Activated naive CD8-positive, alpha-beta T cell treated with anti-CD3 and anti-CD28 coated beads, Interleukin-2, amount 10 ng/mL, durations not matched to agents 7 days and 5 days (primary cell): ENCODE measurements at regions not wholly inside any gene's neighbourhood (a gene's known extent, or its start where the extent isn't known, plus 50 kb on each side); places are given as distances from the start of the nearest gene placed in this dataset.

Source experiments
- ATAC-seq: fragments of 150-1000 bp; cut with Tn5 transposase; one replicate; pipeline ENCODE4 v1.10.0; 2021; ENCODE audit warnings: low read depth, moderate library complexity
- POLR2A ChIA-PET: fragments of 350-600 bp; sonication (Branson Sonifier 250); formaldehyde crosslinking; loops from one replicate; lab custom pipeline; 2021; ENCODE audit warnings: antibody characterized with exemption; lab: Charles Lee
- DNase-seq: peaks from one replicate; pipeline ENCODE4 v3.0.0; 2021
- H3K27ac Mint-ChIP-seq: one replicate; pipeline ENCODE4 v1.8.0; 2022; ENCODE audit warnings: mild to moderate bottlenecking, mixed read lengths
- H3K27me3 Mint-ChIP-seq: one replicate; pipeline ENCODE4 v1.8.0; 2022; ENCODE audit warnings: mild to moderate bottlenecking, moderate library complexity, mixed read lengths
- H3K36me3 Mint-ChIP-seq: one replicate; pipeline ENCODE4 v1.8.0; 2021; ENCODE audit warnings: mild to moderate bottlenecking, mixed read lengths
- H3K4me1 Mint-ChIP-seq: one replicate; pipeline ENCODE4 v1.8.0; 2021; ENCODE audit warnings: mixed read lengths
- H3K4me3 Mint-ChIP-seq: one replicate; pipeline ENCODE4 v1.8.0; 2022; ENCODE audit warnings: mild to moderate bottlenecking, moderate library complexity, mixed read lengths
- H3K9me3 Mint-ChIP-seq: one replicate; pipeline ENCODE4 v1.8.0; 2021; ENCODE audit warnings: mixed read lengths

DNA sequence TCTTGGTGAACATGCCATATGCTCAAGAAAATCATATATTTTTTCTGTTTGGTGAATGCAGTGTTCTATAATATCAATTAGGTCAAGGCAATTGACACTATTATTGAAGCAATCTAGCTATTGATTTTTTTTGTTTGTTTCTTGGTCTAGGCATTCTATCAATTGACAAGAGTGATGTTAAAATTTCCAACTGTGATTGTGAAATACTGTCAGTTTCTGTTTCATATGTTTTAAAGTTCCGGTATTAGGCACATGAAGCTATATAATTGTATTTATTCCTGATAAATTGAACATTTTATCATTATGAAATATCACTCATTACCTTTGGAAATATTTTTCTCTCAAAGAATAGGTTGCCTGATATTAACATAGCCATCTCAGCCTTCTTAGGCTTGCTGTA is 653.4 kb downstream of the HDGFL1 start:
- no peak overlapping the region for H3K27ac Mint-ChIP-seq
- no peak overlapping the region for H3K4me3 Mint-ChIP-seq
- ATAC-seq (no peak), DNase-seq (no peak)
- no peaks in the 10 kb centered on the region for H3K36me3 Mint-ChIP-seq
- H3K27me3 Mint-ChIP-seq: no peaks in the 10 kb centered on the region
- H3K9me3 Mint-ChIP-seq: peaks cover 8% of the 10 kb centered on the region
- POLR2A ChIA-PET: no interaction called here
- H3K4me1 Mint-ChIP-seq: no peaks in the 10 kb centered on the region

DNA sequence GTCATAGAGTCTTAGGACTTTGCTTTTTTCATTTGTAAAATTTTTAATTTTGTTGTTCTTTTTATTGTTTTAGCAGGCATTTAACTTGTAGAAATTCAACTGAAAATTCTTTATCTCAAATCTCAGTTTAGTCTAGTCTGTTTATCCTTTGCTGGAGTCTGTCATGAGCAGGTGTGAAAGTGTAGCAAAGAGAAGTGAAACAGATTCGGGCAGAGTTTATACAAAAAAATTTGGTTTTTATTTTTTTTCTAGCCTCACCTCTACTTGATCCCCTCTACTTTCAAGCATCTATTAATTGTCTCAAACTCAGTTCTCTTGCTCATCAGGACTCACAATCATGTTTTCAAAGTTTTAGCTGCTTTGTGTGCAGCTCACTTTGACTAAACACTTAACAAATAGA is 655.2 kb downstream of the HDGFL1 start:
- ATAC-seq (no peak), DNase-seq (no peak)
- Mint-ChIP-seq H3K4me1 (no peaks in the 10 kb centered on the region), H3K27ac (no peak overlapping the region), H3K9me3 (peaks cover 11% of the 10 kb centered on the region), H3K27me3 (no peaks in the 10 kb centered on the region), H3K36me3 (no peaks in the 10 kb centered on the region), H3K4me3 (no peak overlapping the region)
- POLR2A ChIA-PET: no interaction called here

DNA sequence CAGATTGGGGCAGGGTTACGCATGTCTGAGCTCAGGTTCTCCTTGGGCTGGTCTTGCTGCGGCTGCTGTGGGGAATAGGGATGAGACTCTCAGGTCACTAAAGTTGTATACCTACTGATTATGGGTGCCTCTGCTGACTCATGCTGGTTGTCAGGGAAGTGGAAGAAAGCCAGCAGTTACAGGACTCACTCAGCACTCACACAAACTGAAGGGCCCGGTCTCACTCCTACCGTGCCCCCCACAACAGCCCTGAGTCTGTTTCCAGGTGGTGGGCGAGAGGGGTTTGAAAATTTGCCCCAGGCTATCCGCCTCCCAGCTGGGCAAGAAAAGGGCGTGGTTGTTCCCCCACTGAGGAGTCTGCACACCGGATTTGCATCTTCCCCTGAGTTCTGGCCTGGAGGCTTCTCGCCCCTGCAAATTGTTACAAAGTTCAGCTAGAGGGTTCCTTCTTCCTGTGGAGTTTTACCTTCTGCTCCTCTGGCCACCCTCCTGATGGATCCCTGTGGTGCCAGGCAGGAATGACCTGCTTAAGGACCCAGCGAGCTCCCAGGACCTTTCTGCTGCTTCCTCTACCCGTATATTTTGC is 659.2 kb downstream of the HDGFL1 start:
- no peaks in the 10 kb centered on the region for H3K27me3 Mint-ChIP-seq
- ATAC-seq: no peak
- H3K9me3 Mint-ChIP-seq: peaks cover 12% of the 10 kb centered on the region
- H3K4me3 Mint-ChIP-seq: no peak overlapping the region
- H3K27ac Mint-ChIP-seq: no peak overlapping the region
- DNase-seq: no peak
- H3K4me1 Mint-ChIP-seq: no peaks in the 10 kb centered on the region
- H3K36me3 Mint-ChIP-seq: no peaks in the 10 kb centered on the region
- POLR2A ChIA-PET: no interaction called here

DNA sequence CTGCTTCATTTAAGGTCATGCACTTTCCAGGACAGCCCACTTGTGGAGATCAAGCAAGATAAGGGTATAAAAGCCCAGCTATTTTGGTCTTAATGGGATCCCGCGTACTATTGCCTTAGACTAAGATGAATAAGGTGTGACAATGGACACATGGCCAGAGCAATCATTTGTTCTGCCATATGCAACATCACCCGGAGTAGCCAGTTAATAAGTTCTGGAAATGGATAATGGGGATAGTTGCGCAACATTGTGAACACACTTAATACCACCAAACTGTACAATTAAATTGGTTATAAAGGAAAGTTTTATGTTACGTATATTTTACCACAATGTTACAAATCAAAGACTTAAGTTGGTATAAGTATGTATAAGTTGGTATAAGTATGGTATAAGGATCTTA is 674.5 kb downstream of the HDGFL1 start:
- Mint-ChIP-seq H3K9me3 (peaks cover 6% of the 10 kb centered on the region), H3K4me1 (no peaks in the 10 kb centered on the region)

DNA sequence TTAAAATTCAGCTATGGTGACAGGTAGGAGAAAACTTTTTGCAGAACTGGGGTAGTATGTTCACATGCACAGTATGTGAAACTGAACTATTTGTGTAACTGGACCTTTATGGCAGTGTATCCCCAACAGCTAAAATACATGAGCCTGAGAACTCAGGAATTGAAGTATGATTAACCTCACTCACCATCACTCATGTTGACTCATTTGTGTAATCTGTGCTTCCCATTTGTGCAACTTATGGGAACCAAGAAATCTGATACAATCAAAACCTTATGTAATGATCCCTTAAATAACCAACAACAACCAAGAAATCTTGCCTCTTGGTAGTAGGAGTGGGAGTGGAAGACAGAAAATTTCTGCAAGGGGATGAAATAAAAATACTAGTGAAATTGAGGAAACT is 674.9 kb downstream of the HDGFL1 start:
- Mint-ChIP-seq H3K4me1 (no peaks in the 10 kb centered on the region), H3K9me3 (peaks cover 6% of the 10 kb centered on the region), H3K36me3 (no peaks in the 10 kb centered on the region), H3K27me3 (no peaks in the 10 kb centered on the region), H3K27ac (no peak overlapping the region), H3K4me3 (no peak overlapping the region)
- ATAC-seq: no peak
- POLR2A ChIA-PET: no interaction called here
- no peak for DNase-seq

More for the DNA sequence above, 674.5 kb downstream of the HDGFL1 start:
- Mint-ChIP-seq H3K27me3 (no peaks in the 10 kb centered on the region), H3K27ac (no peak overlapping the region), H3K36me3 (no peaks in the 10 kb centered on the region), H3K4me3 (no peak overlapping the region)
- ATAC-seq (no peak), DNase-seq (no peak)
- POLR2A ChIA-PET: no interaction called here

DNA sequence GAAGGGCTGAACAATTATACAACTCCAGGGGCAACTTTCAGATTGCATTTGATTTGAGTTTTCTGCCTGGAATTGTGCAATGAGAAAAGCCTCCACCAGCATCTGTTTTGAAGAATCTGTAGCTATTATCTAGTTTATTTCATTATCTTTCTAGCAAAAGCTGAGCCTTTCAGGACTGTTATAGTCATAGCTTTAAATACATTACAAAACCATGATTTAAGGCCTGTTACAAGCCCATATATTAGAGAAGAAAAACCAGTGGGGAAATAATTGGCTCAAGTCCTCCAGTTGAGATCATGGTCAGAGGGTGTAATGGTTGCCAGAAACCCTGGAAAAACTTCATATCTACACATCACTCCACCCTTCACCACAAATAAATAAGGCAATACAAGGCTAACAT is 676.2 kb downstream of the HDGFL1 start:
- DNase-seq (no peak), ATAC-seq (no peak)
- no peak overlapping the region for H3K4me3 Mint-ChIP-seq
- peaks cover 6% of the 10 kb centered on the region for H3K9me3 Mint-ChIP-seq
- H3K4me1 Mint-ChIP-seq: no peaks in the 10 kb centered on the region
- POLR2A ChIA-PET: no interaction called here
- H3K27me3 Mint-ChIP-seq: no peaks in the 10 kb centered on the region
- H3K36me3 Mint-ChIP-seq: no peaks in the 10 kb centered on the region
- H3K27ac Mint-ChIP-seq: no peak overlapping the region

DNA sequence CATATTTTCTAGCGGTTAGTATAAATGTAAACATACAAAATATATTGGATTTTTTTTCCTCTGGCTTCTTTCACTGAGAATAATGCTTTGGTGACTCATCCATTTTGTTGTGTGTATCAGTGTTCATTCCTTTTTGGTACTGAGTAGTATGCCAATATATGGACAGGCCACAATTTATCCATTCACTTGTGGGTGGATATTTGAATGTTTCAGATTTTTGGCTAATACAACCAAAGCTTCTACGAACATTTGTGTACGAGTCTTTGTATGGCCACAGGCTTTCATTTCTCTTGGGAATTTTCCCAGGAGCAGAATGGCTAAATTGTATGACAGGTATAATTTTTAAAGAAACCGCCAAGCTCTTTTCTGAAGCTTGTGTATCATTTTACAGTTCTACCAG is 677.5 kb downstream of the HDGFL1 start:
- no peaks in the 10 kb centered on the region for H3K36me3 Mint-ChIP-seq
- peaks cover 7% of the 10 kb centered on the region for H3K9me3 Mint-ChIP-seq
- DNase-seq (no peak), ATAC-seq (no peak)
- no peak overlapping the region for H3K27ac Mint-ChIP-seq
- H3K4me1 Mint-ChIP-seq: no peaks in the 10 kb centered on the region
- no peaks in the 10 kb centered on the region for H3K27me3 Mint-ChIP-seq
- H3K4me3 Mint-ChIP-seq: no peak overlapping the region
- POLR2A ChIA-PET: no interaction called here

DNA sequence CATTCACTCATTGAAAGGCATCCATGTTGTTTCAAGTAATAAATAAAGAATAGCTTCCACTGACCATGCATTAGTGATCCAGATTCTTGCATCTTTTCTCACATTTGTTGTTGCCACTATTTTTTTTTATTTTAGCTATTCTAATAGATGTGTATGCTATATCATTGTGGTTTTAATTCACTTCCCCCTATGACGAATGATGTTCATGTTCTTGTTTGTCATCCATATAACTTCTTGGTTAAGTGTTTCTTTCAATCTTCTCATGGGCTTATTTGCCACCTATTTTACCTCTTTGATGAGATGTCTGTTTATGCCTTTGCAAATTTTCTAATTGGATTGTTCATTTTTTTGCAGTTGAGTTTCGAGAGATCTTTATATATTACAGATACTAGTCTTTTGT is 681.2 kb downstream of the HDGFL1 start:
- no peak for ATAC-seq
- H3K36me3 Mint-ChIP-seq: no peaks in the 10 kb centered on the region
- no peak overlapping the region for H3K27ac Mint-ChIP-seq
- H3K4me1 Mint-ChIP-seq: no peaks in the 10 kb centered on the region
- H3K27me3 Mint-ChIP-seq: no peaks in the 10 kb centered on the region
- H3K9me3 Mint-ChIP-seq: peaks cover 4% of the 10 kb centered on the region
- no peak for DNase-seq
- H3K4me3 Mint-ChIP-seq: no peak overlapping the region
- POLR2A ChIA-PET: no interaction called here

DNA sequence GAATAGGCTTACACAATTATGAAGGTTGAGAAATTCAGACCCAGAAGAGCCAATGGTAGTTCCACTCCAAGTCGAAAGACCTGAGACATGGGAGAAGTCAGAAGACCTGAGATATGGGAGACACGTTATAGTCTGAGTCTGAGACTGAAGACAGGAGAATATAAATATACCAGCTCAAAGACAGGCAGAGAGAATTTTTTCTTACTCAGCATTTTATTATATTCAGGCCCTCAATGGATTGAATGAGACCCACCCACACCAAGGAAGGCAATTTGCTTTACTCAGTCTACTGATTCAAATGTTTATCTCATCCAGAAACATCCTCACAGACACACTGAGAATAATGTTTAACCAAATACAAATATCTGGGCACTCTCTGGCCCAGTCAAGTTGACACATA is 693.5 kb downstream of the HDGFL1 start:
- POLR2A ChIA-PET: no interaction called here
- no peak overlapping the region for H3K27ac Mint-ChIP-seq

DNA sequence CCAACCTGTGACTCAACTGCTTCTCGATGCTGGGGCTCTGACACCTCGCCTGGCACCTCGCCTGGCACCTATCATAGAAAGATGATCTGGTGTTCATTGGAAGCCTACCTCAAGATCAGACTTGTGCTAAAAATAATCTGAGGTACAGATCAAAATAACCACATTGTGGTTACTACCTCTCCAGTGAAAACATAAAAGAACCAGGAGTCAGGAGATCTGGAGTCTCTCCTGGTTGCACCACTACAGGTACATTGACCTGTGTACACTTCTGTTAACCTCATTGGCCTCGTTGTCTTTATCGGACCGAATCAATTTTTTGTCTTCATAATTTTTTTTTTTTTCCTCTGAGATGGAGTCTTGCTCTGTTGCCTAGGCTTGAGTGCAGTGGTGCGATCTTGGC is 695.9 kb downstream of the HDGFL1 start:
- POLR2A ChIA-PET: no interaction called here

More for the DNA sequence above, 693.5 kb downstream of the HDGFL1 start:
- H3K9me3 Mint-ChIP-seq: peaks cover 11% of the 10 kb centered on the region
- DNase-seq (no peak), ATAC-seq (no peak)
- no peaks in the 10 kb centered on the region for H3K36me3 Mint-ChIP-seq
- H3K4me3 Mint-ChIP-seq: no peak overlapping the region
- H3K4me1 Mint-ChIP-seq: no peaks in the 10 kb centered on the region
- H3K27me3 Mint-ChIP-seq: no peaks in the 10 kb centered on the region

DNA sequence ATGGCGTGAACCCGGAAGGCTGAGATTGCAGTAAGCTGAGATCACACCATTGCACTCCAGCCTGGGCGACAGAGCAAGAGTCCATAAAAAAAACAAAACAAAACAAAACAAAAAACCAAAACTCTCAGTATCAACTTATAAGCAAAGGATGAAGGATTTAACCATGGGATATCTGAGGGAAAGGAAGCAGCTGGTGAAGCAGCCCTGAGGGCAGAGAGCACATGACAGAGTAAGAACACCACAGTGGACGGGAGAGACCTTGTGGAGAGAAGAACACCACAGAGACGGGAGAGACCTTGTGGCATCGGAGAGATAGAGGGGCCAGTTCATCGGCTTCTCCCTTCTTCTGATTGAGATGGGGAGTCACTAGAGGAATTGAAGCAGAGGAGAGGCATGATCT is 697.2 kb downstream of the HDGFL1 start:
- POLR2A ChIA-PET: no interaction called here
- ATAC-seq: no peak
- no peaks in the 10 kb centered on the region for H3K36me3 Mint-ChIP-seq
- no peak overlapping the region for H3K27ac Mint-ChIP-seq
- H3K4me1 Mint-ChIP-seq: no peaks in the 10 kb centered on the region
- peaks cover 2% of the 10 kb centered on the region for H3K9me3 Mint-ChIP-seq
- no peak for DNase-seq
- no peak overlapping the region for H3K4me3 Mint-ChIP-seq
- no peaks in the 10 kb centered on the region for H3K27me3 Mint-ChIP-seq

More for the DNA sequence above, 695.9 kb downstream of the HDGFL1 start:
- H3K27me3 Mint-ChIP-seq: no peaks in the 10 kb centered on the region
- no peaks in the 10 kb centered on the region for H3K36me3 Mint-ChIP-seq
- H3K4me3 Mint-ChIP-seq: no peak overlapping the region
- no peaks in the 10 kb centered on the region for H3K4me1 Mint-ChIP-seq
- ATAC-seq: no peak
- H3K9me3 Mint-ChIP-seq: peaks cover 7% of the 10 kb centered on the region
- H3K27ac Mint-ChIP-seq: no peak overlapping the region
- no peak for DNase-seq

DNA sequence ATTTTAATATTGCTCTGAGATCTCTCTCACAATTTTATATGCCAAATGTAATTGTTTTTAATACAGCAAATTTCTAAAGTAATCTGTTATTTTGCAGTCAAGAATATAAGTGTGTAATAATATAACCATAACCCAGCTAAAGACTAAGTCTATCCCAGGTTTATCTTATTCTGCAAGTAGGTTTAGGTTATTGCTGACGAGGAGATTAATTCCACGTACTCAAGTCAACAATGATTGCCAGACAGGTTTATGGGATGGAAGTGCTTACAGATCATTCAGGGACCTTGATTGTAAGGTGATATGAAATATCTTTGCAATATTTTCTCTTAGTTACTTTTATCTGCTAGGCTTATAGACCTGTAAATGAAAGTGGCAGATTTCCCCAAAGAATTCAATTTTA is 698.3 kb downstream of the HDGFL1 start:
- no peak overlapping the region for H3K27ac Mint-ChIP-seq
- DNase-seq (no peak), ATAC-seq (no peak)
- no peaks in the 10 kb centered on the region for H3K36me3 Mint-ChIP-seq
- H3K27me3 Mint-ChIP-seq: no peaks in the 10 kb centered on the region
- H3K4me1 Mint-ChIP-seq: no peaks in the 10 kb centered on the region
- H3K9me3 Mint-ChIP-seq: no peaks in the 10 kb centered on the region
- H3K4me3 Mint-ChIP-seq: no peak overlapping the region
- POLR2A ChIA-PET: no interaction called here

DNA sequence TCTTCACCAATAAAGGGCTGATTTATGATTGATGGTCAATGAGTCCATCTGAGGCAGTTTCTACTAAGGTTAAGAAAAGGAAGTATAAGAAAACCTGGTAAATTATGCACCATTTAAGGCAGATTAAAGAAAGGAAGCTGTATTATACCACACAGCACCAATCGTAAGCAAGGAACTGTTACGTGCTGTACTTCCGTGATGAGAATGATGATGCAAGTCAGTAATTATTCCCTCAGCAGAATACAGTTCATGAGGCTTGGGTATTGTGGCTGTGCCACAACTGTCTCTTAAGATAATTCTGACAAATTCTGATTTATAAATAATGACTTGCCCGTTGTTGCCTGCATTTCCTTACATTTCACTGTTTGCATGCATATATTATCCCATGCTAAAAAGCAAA is 699.0 kb downstream of the HDGFL1 start:
- H3K27ac Mint-ChIP-seq: no peak overlapping the region
- no peak for ATAC-seq
- H3K36me3 Mint-ChIP-seq: no peaks in the 10 kb centered on the region
- no peak overlapping the region for H3K4me3 Mint-ChIP-seq
- DNase-seq: no peak
- POLR2A ChIA-PET: no interaction called here
- H3K27me3 Mint-ChIP-seq: no peaks in the 10 kb centered on the region
- H3K4me1 Mint-ChIP-seq: no peaks in the 10 kb centered on the region
- H3K9me3 Mint-ChIP-seq: no peaks in the 10 kb centered on the region

DNA sequence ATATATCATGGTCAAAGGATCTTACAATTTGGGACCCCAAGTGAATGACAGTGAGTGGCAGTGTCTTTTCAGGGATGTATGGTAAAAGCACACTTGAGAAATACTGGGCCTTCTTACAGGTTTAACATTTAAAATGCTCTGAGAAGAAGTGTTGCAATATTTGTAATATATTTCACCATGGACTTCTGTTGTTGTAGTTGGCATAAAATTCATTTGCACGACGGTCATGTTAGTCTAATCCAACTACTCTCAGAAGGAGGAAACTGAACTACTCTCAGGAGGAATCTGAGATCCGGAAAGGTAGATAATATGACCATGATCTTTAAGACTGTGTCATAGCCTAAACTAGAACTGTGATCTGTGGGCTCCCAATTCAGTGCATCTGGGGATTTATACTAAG is 700.1 kb downstream of the HDGFL1 start:
- DNase-seq: no peak
- H3K27me3 Mint-ChIP-seq: no peaks in the 10 kb centered on the region
- H3K9me3 Mint-ChIP-seq: no peaks in the 10 kb centered on the region
- ATAC-seq: no peak
- no peaks in the 10 kb centered on the region for H3K36me3 Mint-ChIP-seq
- POLR2A ChIA-PET: no interaction called here
- H3K27ac Mint-ChIP-seq: no peak overlapping the region
- H3K4me3 Mint-ChIP-seq: no peak overlapping the region
- H3K4me1 Mint-ChIP-seq: no peaks in the 10 kb centered on the region

DNA sequence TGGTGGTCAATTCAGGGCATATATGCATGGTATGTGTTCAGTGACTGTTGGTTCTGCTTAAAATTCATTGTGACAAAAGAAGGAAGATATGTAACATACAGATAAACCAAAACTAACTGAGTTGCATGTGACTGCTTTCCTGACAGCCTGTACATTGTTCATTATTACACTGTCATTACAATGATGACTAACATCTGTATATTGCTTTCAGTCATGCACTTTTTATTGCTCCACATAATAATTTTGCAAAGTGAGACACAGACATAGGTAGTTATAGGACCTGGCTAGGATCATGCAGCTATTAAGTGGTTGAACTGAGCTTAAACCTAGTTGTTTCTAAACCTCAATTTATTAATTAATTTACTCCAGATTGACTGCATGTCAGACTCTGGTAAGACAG is 703.2 kb downstream of the HDGFL1 start:
- Mint-ChIP-seq H3K4me3 (no peak overlapping the region), H3K27me3 (no peaks in the 10 kb centered on the region), H3K9me3 (no peaks in the 10 kb centered on the region), H3K4me1 (no peaks in the 10 kb centered on the region), H3K27ac (no peak overlapping the region), H3K36me3 (no peaks in the 10 kb centered on the region)
- POLR2A ChIA-PET: no interaction called here
- ATAC-seq (no peak), DNase-seq (no peak)
